ENCODE measurements at regions not wholly inside any gene's neighbourhood (a gene's known extent, or its start where the extent isn't known, plus 50 kb on each side); places are given as distances from the start of the nearest gene placed in this dataset.

DNA sequence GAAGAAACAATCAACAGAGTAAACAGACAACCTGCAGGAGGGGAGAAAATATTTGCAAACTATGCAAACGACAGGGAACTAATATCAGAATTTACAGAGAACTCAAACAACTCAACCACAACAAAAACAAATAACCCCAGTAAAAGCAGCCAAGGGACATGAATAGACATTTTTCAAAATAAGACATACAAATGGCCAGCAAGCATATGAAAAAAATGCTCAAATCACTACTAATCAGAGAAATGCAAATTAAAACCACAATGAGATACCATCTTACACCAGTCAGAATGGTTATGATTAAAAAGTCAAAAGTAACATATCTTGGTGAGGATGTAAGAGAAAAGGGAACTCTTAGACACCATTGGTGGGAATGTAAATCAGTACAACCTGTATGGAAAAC lies 215.0 kb downstream of the THBS2 start:
- POLR2A ChIA-PET (ENCODE audit: low non-redundant PET): no interaction called here
- H3K27ac ChIP-seq: no peak overlapping the region
- TF ChIP-seq, protein P1, sequence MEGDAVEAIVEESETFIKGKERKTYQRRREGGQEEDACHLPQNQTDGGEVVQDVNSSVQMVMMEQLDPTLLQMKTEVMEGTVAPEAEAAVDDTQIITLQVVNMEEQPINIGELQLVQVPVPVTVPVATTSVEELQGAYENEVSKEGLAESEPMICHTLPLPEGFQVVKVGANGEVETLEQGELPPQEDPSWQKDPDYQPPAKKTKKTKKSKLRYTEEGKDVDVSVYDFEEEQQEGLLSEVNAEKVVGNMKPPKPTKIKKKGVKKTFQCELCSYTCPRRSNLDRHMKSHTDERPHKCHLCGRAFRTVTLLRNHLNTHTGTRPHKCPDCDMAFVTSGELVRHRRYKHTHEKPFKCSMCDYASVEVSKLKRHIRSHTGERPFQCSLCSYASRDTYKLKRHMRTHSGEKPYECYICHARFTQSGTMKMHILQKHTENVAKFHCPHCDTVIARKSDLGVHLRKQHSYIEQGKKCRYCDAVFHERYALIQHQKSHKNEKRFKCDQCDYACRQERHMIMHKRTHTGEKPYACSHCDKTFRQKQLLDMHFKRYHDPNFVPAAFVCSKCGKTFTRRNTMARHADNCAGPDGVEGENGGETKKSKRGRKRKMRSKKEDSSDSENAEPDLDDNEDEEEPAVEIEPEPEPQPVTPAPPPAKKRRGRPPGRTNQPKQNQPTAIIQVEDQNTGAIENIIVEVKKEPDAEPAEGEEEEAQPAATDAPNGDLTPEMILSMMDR (conservative IDR thresholded peaks at IDR 0.05; ENCODE audit: low read depth): no peak
- CTCF ChIA-PET: no interaction called here
- no peak for DNase-seq (ENCODE audit: low spot score)

DNA sequence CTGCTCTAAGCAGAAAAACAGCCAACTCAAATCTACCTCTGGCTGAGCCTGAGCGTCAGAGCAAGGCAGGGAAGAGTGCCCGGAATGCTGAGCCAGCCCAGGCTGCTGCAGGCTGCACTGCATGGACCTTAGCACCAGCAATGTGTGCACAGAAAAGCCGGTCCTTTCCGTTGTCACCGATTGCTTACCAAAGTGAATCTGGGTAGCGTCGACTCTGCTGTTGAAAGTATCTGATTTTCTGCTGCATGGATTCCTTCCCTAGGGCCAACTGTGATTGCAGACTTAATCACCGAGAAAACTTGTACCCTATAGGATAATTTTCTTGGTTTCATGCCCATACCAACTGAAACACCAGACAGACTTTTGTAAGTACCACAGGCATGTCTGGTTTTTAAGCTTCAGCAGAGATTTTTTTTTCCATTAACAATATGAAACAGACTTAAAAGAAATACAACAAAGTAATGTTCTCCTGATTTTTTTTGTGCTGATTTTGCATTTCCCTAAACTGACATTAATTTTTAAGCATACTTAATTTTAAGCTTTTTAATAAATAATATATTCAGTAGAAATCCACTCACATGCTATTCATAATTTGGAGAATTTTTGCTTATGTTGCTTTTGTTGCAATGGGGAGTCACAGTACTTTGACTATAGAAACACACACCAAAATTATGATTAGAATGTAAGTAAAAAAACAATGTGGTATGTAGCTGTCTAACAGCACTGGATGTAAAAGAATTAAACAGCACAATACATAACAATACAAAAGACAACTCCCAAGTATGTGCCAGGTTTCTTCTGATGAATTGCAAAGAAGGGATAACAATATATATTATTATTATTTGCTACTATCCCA lies 218.0 kb downstream of the THBS2 start:
- peak overlapping the region; percentile 49; the same call in 1 of the 2 replicates for H3K27ac ChIP-seq
- ChIA-PET POLR2A (ENCODE audit: low non-redundant PET) (no interaction called here), CTCF (interaction anchor here (1.2 kb wide), 1 partner anchor 10 kb away, joined by 4 read pairs; no protein-coding TSS in a partner anchor)
- peak; percentile 38 for DNase-seq (ENCODE audit: low spot score)
- TF ChIP-seq, protein P1 (conservative IDR thresholded peaks at IDR 0.05; ENCODE audit: low read depth): no peak

DNA sequence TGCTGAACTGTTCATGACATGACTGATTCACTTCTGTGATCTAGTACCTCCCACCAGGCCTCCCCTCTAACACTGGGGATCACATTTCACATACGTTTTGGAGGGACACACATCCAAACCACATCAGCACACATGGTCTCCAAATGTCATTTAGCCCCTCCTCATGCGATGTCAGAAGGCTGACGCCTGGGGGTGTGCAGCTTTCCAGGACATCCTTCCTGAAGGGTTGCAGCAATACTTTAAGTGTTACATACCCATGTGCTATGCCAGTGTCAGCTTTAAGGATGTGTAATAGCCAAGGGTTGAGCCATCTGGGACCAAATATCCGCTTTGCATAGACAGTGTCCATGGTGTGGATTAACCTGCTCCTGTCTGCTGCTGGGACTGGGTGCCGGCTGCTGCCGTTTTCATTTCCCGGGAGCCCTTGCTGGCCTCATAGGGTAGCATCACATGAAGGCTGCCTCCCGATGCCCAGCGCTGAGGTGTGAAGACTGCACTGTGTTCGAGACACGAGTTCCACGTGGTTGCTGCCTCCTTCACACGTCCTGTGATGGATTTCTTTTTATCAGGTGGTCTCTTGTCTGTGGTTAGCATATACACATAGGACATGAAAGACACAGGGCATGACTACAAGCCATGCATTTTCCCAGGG lies 219.0 kb downstream of the THBS2 start:
- TF ChIP-seq, protein P1 (conservative IDR thresholded peaks at IDR 0.05; ENCODE audit: low read depth): no peak
- ChIA-PET CTCF (interaction anchor here (1.2 kb wide), 1 partner anchor 9 kb away, joined by 4 read pairs; no protein-coding TSS in a partner anchor), POLR2A (ENCODE audit: low non-redundant PET) (no interaction called here)
- H3K27ac ChIP-seq: peak overlapping the region; percentile 49; the same call in 1 of the 2 replicates
- DNase-seq (ENCODE audit: low spot score): no peak

- no peak for DNase-seq (ENCODE audit: low spot score)
- H3K27ac ChIP-seq: no peak overlapping the region
- TF ChIP-seq, protein P1 (conservative IDR thresholded peaks at IDR 0.05; ENCODE audit: low read depth): no peak
- CTCF ChIA-PET: no interaction called here
- POLR2A ChIA-PET (ENCODE audit: low non-redundant PET): no interaction called here
Measured at GRCh38 chr6:169029861-169030260, 223.8 kb downstream of the THBS2 start.

GRCh38 chr6:169028343-169028742 lies 225.3 kb downstream of the THBS2 start:
- DNase-seq (ENCODE audit: low spot score): no peak
- POLR2A ChIA-PET (ENCODE audit: low non-redundant PET): no interaction called here
- TF ChIP-seq, protein P1 (conservative IDR thresholded peaks at IDR 0.05; ENCODE audit: low read depth): no peak

DNA sequence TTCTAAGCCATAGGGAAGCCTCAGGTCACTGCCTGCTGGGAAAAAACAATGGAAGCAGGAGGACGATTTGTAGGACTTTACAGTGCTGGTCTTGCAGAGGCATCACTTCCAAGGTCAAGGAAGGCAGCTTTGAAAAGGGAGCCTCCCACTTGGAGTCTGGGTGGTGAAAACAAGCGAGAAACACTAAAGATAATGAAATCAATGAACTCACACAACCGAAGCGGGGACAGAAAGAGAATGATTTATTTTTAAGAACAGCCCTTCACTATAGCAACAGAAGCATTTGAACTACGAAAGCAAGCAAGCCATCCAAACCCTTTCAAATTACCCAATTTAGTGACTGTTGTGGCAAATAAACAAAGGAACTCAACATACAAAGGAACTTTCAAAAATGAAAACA lies 227.5 kb downstream of the THBS2 start:
- ChIA-PET CTCF (interaction anchor here (0.6 to 0.9 kb wide), 2 partner anchors 8 to 9 kb away, joined by 3 to 4 read pairs; no protein-coding TSS in a partner anchor), POLR2A (ENCODE audit: low non-redundant PET) (no interaction called here)
- H3K27ac ChIP-seq: no peak overlapping the region
- TF ChIP-seq, protein P1 (conservative IDR thresholded peaks at IDR 0.05; ENCODE audit: low read depth): no peak
- DNase-seq (ENCODE audit: low spot score): no peak

More at GRCh38 chr6:169028343-169028742, 225.3 kb downstream of the THBS2 start:
- CTCF ChIA-PET: interaction anchor here (0.6 to 0.7 kb wide), 2 partner anchors 563 to 1580 kb away, joined by 4 read pairs; no protein-coding TSS in a partner anchor
- no peak overlapping the region for H3K27ac ChIP-seq
